GM12878 (cell line): ENCODE measurements at regions not wholly inside any gene's neighbourhood (a gene's known extent, or its start where the extent isn't known, plus 50 kb on each side); places are given as distances from the start of the nearest gene placed in this dataset.
A peak's percentile ranks its signal among the peaks of the same experiment; 100 is the strongest.

Experiments used
- ATAC-seq: fragments of 200-7000 bp; cut with Tn5 transposase; 3 replicates; pipeline ENCODE4 v1.9.1; 2020; ENCODE audit warnings: mild to moderate bottlenecking, moderate library complexity
- BruUV-seq: library from RNA; stranded (reverse); fragments of 400-500 nt; replicated peaks from 2 replicates; lab custom pipeline; 2021; lab: Mats Ljungman, UMichigan
- CTCF ChIA-PET: fragments of 300-600 bp; sonication (Branson Sonifier 250); formaldehyde crosslinking; extraction: SDS; loops from one replicate; lab custom pipeline; 2021; ENCODE audit warnings: inconsistent platforms; lab: Yijun Ruan, JAX
- POLR2A ChIA-PET: fragments of 350-600 bp; formaldehyde crosslinking; extraction: SDS; loops from one replicate; lab custom pipeline; 2021; ENCODE audit warnings: inconsistent platforms; lab: Charles Lee
- RAD21 ChIA-PET: fragments of 300-600 bp; sonication (Branson Sonifier 250); formaldehyde crosslinking; loops from one replicate; lab custom pipeline; 2023; ENCODE audit warnings: antibody characterized with exemption; ENCODE audit not compliant: unreplicated experiment; lab: Charles Lee
- SMC1A ChIA-PET: fragments of 300-600 bp; sonication (Branson Sonifier 250); formaldehyde crosslinking; loops from one replicate; lab custom pipeline; 2023; ENCODE audit not compliant: unreplicated experiment, uncharacterized antibody; lab: Charles Lee
- DNase-seq: peaks from one replicate; pipeline ENCODE4 v3.0.0-alpha.2; 2011; ENCODE audit warnings: low read depth, low spot score
- FAIRE-seq: peaks from 3 replicates; lab custom pipeline; 2011; peaks lifted over from hg19 to GRCh38; lab: Jason Lieb, UNC
- H2AFZ ChIP-seq: 2 replicates; pipeline ENCODE4 v1.6.0; 2011; ENCODE audit warnings: low read depth, low read length, control low read depth; ENCODE audit not compliant: control insufficient read depth
- H3K27ac ChIP-seq: 2 replicates; pipeline ENCODE4 v1.5.1; 2011; ENCODE audit warnings: control low read depth; ENCODE audit not compliant: control insufficient read depth, insufficient read depth
- H3K27me3 ChIP-seq, 2 experiments: replicated peaks in 1 of 2; 2 replicates each; pipeline versions ENCODE4 v1.6.0 to v1.6.1; 2011; ENCODE audit warnings: low read length in 1 of 2; ENCODE audit not compliant: control insufficient read depth in 2 of 2, insufficient read depth in 2 of 2
- H3K36me3 ChIP-seq, 2 experiments: 2 replicates each; pipeline ENCODE4 v1.5.1; 2011; ENCODE audit warnings: low read length in 1 of 2; ENCODE audit not compliant: control insufficient read depth in 2 of 2, insufficient read depth in 2 of 2
- H3K4me1 ChIP-seq: 2 replicates; pipeline ENCODE4 v1.6.1; 2011; ENCODE audit warnings: mild to moderate bottlenecking, low read length, moderate library complexity, mixed read lengths; ENCODE audit not compliant: control insufficient read depth, insufficient read depth
- H3K4me2 ChIP-seq: 2 replicates; pipeline ENCODE4 v1.6.0; 2011; ENCODE audit warnings: control low read depth; ENCODE audit not compliant: control insufficient read depth, insufficient read depth
- H3K4me3 ChIP-seq: fragments of 200-600 bp; sonication (generic); 2 replicates; pipeline ENCODE4 v1.5.1; 2016
- H3K79me2 ChIP-seq: 2 replicates; pipeline ENCODE4 v1.6.0; 2011; ENCODE audit warnings: low read length; ENCODE audit not compliant: control insufficient read depth, insufficient read depth
- H3K9ac ChIP-seq: 2 replicates; pipeline ENCODE4 v1.8.0; 2011; ENCODE audit warnings: low read length, control low read depth, mixed read lengths; ENCODE audit not compliant: control insufficient read depth, insufficient read depth
- H3K9me3 ChIP-seq: replicated peaks from 3 replicates; pipeline ENCODE4 v1.5.1; 2011; ENCODE audit warnings: mild to moderate bottlenecking, low read length; ENCODE audit not compliant: control insufficient read depth, insufficient read depth
- H4K20me1 ChIP-seq: 2 replicates; pipeline ENCODE4 v1.6.0; 2011; ENCODE audit not compliant: control insufficient read depth, insufficient read depth
- ATF2 ChIP-seq: IDR thresholded peaks from 2 replicates; pipeline ENCODE4 v1.6.1; 2012; ENCODE audit warnings: low read length, inconsistent platforms
- BCL11A ChIP-seq: IDR thresholded peaks from 2 replicates; pipeline ENCODE4 v1.6.1; 2011; ENCODE audit warnings: low read depth, low read length
- BRCA1 ChIP-seq: IDR thresholded peaks from 2 replicates; pipeline ENCODE4 v1.6.1; 2011; ENCODE audit warnings: low read depth, low read length, improper control_type of control experiment
- CREB1 ChIP-seq: IDR thresholded peaks from 2 replicates; pipeline ENCODE4 v1.6.1; 2012; ENCODE audit warnings: low read depth, mild to moderate bottlenecking, inconsistent platforms
- EGR1 ChIP-seq, 2 experiments: IDR thresholded peaks; 1 replicate in 1 of 2; 2 replicates in 1 of 2; pipeline ENCODE4 v1.6.1; 2011 to 2012; ENCODE audit warnings: low read depth in 2 of 2, low read length in 2 of 2, borderline replicate concordance in 1 of 2, mild to moderate bottlenecking in 1 of 2, moderate library complexity in 1 of 2
- ESRRA ChIP-seq: IDR thresholded peaks from 2 replicates; pipeline ENCODE4 v1.6.1; 2012; ENCODE audit warnings: mild to moderate bottlenecking, low read length, improper control_type of control experiment
- EZH2 ChIP-seq: IDR thresholded peaks from 2 replicates; pipeline ENCODE4 v1.6.1; 2012; ENCODE audit warnings: low read depth, mild to moderate bottlenecking, control low read depth, inconsistent platforms, low read length, borderline replicate concordance; ENCODE audit not compliant: control insufficient read depth
- IRF4 ChIP-seq: IDR thresholded peaks from 2 replicates; pipeline ENCODE4 v1.6.1; 2011; ENCODE audit warnings: low read depth, low read length
- JUNB ChIP-seq: IDR thresholded peaks from 2 replicates; pipeline ENCODE4 v1.6.1; 2016; ENCODE audit warnings: antibody characterized with exemption, mild to moderate bottlenecking
- MEF2A ChIP-seq: IDR thresholded peaks from 2 replicates; pipeline ENCODE4 v1.6.1; 2011; ENCODE audit warnings: low read depth, mild to moderate bottlenecking, low read length, moderate library complexity; ENCODE audit not compliant: insufficient read depth
- NFIC ChIP-seq: IDR thresholded peaks from 2 replicates; pipeline ENCODE4 v1.6.1; 2012; ENCODE audit warnings: low read depth, mild to moderate bottlenecking, inconsistent platforms, low read length, moderate library complexity
- NFYA ChIP-seq: IDR thresholded peaks from 2 replicates; pipeline ENCODE4 v1.6.1; 2011; ENCODE audit warnings: low read depth, mild to moderate bottlenecking, low read length, improper control_type of control experiment, borderline replicate concordance
- POLR2A ChIP-seq: IDR thresholded peaks from 2 replicates; pipeline ENCODE4 v1.6.1; 2011; ENCODE audit warnings: low read depth, mild to moderate bottlenecking, low read length
- POLR2AphosphoS2 ChIP-seq: IDR thresholded peaks from 2 replicates; pipeline ENCODE4 v1.6.1; 2011; ENCODE audit warnings: low read depth, mild to moderate bottlenecking, low read length, improper control_type of control experiment, moderate library complexity
- RUNX3 ChIP-seq: IDR thresholded peaks from 2 replicates; pipeline ENCODE4 v1.6.1; 2012; ENCODE audit warnings: low read length, inconsistent platforms
- SRF ChIP-seq, 2 experiments: IDR thresholded peaks; 2 replicates each; pipeline ENCODE4 v1.6.1; 2011; ENCODE audit warnings: low read depth in 2 of 2, low read length in 2 of 2, mild to moderate bottlenecking in 1 of 2, moderate library complexity in 1 of 2
- WGBS: methylation state at CpG from one replicate; pipeline ENCODE4 v1.1.6; 2016; ENCODE audit warnings: low lambda C conversion rate; ENCODE audit not compliant: insufficient replicate concordance, insufficient coverage; ENCODE audit errors: missing lambda C conversion rate; 5-methylcytosine and 5-hydroxymethylcytosine counted together
- in situ Hi-C: fragments of 300-500 bp; cut with MboI; formaldehyde crosslinking; loops from 9 replicates; pipeline ENCODE4 v1.14.3; 2018; ENCODE audit warnings: mixed read lengths
- intact Hi-C: fragments of 100-400 bp; cut with micrococcal nuclease; formaldehyde crosslinking; loops from one replicate; pipeline ENCODE4 v1.14.2; 2022; ENCODE audit not compliant: unreplicated experiment

DNA sequence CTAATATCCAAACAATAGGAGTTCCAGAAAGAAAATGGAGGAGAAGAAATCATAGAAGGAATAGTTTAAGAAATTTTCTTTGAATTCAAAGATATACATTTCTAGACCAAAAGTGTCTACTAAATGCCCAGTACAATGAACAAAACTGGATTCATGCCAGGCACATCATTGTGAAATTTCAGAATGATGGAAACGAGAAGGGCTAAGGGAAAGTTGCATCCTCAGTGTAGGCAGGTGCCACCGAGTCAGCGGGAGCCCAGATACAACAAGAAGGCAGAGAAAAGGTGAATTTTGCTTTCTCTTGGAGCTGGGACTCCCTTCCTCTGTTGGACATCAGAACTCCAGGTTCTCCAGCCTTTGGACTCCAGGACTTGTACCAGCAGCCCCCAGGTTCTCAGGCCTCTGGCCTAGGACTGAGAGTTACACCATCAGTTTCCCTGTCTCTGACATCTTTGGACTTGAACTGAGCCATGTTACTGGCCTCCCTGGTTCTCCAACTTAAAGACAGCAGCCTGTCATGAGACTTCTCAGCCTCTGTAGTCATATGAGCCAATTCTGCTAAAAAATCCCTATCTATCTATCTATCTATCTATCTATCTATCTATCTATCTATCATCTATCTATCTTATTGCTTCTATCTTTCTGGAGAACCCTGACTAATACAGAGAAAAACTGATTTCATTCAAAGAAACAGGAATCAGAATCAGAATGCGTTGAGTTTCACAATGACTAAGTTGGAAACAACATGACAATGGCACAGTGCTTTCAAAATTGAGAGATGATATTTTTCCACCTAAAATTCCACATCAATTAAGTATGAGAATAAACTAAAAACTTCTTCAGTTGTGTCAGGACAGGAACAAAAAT, 207.7 kb downstream of the FAM43A start:
- peak; percentile 16 for DNase-seq
- Histone ChIP-seq H2AFZ (no peak overlapping the region), H3K27me3 (no peaks in the 10 kb centered on the region), H3K9me3 (peaks cover 3% of the 10 kb centered on the region; the same call in 2 of the 3 replicates), H3K4me1 (peaks cover 5% of the 10 kb centered on the region; the same call in 1 of the 2 replicates), H4K20me1 (no peaks in the 10 kb centered on the region), H3K27ac (no peak overlapping the region), H3K9ac (no peak overlapping the region), H3K36me3 (no peaks in the 10 kb centered on the region), H3K4me2 (no peak overlapping the region)
- no TSS peak for BruUV-seq
- RAD21 ChIA-PET: no interaction called here
- peak; percentile 47; the same call in 2 of the 3 replicates for ATAC-seq
- CTCF ChIA-PET: no interaction called here
- WGBS: 20% methylated on average over 4 of the region's 4 CpGs
- POLR2A ChIA-PET: no interaction called here
- intact Hi-C loops: no loop called here
- SMC1A ChIA-PET: no interaction called here
- in situ Hi-C loops: no loop called here
- no peak for FAIRE-seq
- TF ChIP-seq EZH2: no peak
- TF ChIP-seq POLR2AphosphoS2: no peak
- TF ChIP-seq NFYA: no peak
- TF ChIP-seq RUNX3: peak; percentile 24; the same call in 1 of the 2 replicates
- 0 out of 2 replicates have a peak, but pooled peaks have one; percentile 48 for TF ChIP-seq BCL11A
- TF ChIP-seq JUNB: peak; percentile 96
- TF ChIP-seq MEF2A: no peak
- TF ChIP-seq EGR1 (IDR thresholded peaks at IDR 0.05; ENCODE audit: borderline replicate concordance in 1 of 2, low read depth in 2 of 2, low read length in 2 of 2): no peak
- no peak for TF ChIP-seq SRF (IDR thresholded peaks at IDR 0.05; ENCODE audit: low read depth in 2 of 2, low read length in 2 of 2)
- TF ChIP-seq BRCA1: no peak
- TF ChIP-seq ATF2: peak; percentile 48; the same call in 1 of the 2 replicates
- TF ChIP-seq IRF4: peak; percentile 64; the same call in 1 of the 2 replicates
- no peak for TF ChIP-seq CREB1
- no peak for TF ChIP-seq POLR2A
- TF ChIP-seq NFIC: peak; percentile 62
- no peak for TF ChIP-seq ESRRA
- TF ChIP-seq, all 136 proteins: peak for 6
- Histone ChIP-seq H3K79me2 (no peaks in the 10 kb centered on the region), H3K4me3 (no peak overlapping the region)
